Omental fat pad (tissue), 3 donors: ENCODE measurements at regions not wholly inside any gene's neighbourhood (a gene's known extent, or its start where the extent isn't known, plus 50 kb on each side); places are given as distances from the start of the nearest gene placed in this dataset.

ENCODE experiments used
- ATAC-seq: fragments of 150-250 bp; one replicate; pipeline ENCODE4 v1.9.1; 2016; ENCODE audit warnings: mild to moderate bottlenecking, moderate library complexity; ENCODE audit not compliant: low FRiP score
- DNase-seq: peaks from one replicate; pipeline ENCODE4 v3.0.0-alpha.2; 2019; ENCODE audit warnings: low spot score
- TF ChIP-seq, protein P1 (sequence below), 3 donors: fragments of 450-650 bp; IDR thresholded peaks; one replicate each; pipeline ENCODE4 v1.5.1; 2016 to 2017; ENCODE audit warnings: antibody characterized with exemption in 3 of 3, mild to moderate bottlenecking in 3 of 3, moderate library complexity in 2 of 3

DNA sequence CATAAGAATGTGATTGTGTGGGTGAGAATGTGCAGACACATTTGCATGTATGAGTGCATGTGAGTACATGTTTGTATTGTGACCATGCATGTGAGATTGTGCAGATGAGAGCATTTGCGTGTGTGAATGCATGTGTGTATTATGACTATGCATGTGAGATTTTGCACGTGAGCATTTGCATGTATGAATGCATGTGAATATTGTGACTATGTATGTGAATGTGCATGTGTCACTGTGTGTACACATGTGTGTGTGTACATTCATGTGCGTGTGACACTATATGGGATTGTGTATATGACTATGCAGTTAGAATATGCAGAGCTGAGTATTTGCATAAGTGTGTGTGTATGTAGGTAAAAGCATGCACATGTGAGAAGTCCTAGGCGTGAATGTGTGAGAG is 381.3 kb upstream of the MAF start:
- no peak for DNase-seq
- no peak for ATAC-seq
- TF ChIP-seq, protein P1, sequence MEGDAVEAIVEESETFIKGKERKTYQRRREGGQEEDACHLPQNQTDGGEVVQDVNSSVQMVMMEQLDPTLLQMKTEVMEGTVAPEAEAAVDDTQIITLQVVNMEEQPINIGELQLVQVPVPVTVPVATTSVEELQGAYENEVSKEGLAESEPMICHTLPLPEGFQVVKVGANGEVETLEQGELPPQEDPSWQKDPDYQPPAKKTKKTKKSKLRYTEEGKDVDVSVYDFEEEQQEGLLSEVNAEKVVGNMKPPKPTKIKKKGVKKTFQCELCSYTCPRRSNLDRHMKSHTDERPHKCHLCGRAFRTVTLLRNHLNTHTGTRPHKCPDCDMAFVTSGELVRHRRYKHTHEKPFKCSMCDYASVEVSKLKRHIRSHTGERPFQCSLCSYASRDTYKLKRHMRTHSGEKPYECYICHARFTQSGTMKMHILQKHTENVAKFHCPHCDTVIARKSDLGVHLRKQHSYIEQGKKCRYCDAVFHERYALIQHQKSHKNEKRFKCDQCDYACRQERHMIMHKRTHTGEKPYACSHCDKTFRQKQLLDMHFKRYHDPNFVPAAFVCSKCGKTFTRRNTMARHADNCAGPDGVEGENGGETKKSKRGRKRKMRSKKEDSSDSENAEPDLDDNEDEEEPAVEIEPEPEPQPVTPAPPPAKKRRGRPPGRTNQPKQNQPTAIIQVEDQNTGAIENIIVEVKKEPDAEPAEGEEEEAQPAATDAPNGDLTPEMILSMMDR (IDR thresholded peaks at IDR 0.05) = no peak

DNA sequence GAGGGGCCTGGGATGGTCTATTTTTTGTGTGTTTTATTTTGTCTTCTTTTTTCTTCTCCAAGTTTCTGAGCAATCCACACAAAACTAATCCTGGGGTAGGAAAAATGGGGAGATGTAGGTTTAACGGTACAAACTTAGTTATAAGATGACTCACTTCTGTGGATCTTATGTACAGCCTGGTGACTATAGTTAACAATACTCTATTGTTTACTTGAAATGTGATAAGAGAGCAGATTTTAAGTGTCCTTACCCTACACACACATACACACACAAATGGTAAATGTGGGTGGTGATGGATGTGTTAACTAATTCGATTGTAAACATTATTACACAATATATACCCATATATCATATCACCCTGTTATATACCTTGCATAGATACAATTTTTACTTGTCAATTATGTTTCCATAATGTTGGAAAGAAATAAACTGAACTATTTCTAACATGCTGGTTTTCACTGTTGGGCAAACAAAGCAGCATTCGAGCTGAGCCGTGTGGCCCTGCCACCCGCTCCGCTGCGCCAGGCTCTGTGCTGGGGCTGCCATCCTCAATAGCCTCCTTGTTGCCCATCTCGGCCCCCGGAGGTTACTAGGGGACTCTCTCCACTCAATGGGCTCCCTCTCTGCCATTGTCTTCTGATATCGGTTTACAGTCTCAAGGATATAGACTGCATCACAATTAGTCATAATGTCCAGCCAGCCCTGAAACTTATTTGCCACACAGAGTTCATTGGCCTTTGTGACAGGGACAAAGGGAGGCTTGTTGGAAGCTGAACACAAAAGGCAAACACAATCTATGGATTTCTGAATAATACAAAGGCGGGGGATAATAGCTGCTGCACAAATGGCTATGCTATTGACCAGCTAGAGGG is 380.3 kb upstream of the MAF start:
- TF ChIP-seq, protein P1 (IDR thresholded peaks at IDR 0.05) = no peak
- ATAC-seq (no peak), DNase-seq (no peak)

DNA sequence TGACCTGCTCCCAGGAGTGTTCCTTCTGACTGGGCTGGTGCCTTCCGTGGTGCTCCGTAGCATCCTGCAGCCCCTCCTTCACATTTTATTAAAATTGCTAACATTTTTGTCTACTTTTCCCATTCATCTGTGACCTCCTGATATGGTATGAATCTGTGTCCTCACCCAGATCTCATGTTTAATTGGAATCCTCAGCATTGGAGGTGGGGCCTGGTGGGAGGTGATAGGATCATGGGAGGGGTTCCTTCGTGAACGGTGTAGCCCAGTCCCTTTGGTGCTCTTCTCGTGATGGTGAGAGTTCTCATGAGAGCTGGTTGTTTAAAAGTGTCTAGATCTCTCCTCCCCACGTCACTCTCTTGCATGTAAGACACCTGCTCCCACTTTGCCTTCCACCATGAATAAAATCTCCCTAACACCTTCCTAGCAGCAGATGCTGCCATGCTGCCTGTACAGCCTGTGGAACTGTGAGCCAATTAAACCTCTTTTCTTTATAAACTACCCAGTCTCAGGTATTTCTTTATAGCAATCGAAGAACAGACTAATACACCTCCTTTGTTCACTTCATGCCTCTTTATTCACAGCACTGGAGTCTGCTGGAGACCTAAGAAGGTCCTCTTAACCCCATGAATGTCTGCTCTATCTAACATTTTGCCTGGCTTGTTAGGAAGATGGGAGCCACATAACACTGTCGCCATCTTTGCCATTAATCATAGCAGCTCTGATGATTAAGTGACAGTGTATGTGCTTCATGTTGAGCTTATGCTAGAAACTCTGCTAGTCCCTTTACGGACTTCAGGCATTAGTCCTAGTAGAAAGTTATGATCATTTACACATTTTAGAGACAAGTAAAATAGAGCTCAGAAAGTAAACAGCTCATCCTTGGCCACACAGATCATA is 377.7 kb upstream of the MAF start:
- TF ChIP-seq, protein P1 (IDR thresholded peaks at IDR 0.05) = no peak
- ATAC-seq (no peak), DNase-seq (no peak)

DNA sequence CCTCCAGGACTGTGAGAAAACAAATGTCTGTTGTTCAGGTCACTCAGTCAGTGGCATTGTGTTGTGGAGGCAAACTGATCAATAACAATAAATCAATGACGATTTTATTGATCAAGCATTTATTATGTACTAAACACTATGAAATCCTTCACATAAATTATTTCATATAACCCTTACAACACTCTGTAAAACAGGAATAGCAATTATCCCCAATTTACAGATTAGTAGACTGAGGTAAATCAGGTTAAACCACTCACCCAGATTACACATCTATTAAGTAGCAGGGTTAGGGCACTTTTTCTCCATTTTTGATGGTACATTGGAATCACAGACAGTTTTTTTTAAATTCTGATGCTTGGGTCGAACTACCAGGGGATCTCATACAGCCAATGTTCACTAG is 372.8 kb upstream of the MAF start:
- no peak for DNase-seq
- TF ChIP-seq, protein P1 (IDR thresholded peaks at IDR 0.05) = no peak
- no peak for ATAC-seq

DNA sequence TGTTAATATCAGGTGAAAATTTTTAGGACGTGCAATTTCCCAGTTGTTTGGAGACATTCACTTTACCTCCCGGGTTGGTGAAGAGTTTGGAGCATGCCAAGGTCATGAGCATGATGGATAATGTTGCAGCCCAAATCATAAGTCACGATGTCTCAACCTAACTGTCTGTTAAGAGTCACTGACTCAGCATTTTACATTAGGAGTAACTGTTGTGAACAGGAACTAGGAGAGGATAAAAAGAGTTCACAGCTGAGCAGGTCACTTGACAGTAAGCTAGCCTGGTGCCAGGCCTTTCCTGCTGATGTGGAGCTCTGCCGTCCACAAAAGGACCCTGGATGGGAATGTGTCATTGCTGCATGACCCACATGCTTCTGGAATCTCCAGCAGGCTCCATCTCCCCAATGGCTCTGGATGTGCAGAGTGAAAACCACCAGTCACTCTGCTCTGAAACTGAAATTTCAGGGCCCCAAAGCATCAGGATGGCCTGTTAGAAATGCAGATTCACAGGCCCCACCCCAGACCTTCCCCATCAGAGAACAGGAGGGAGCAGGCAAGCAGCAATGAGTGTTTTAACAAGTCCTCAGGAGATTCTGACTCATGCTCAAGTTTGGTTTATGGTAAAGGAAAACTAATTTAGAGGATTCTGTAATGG is 371.6 kb upstream of the MAF start:
- ATAC-seq = peak; percentile 72
- TF ChIP-seq, protein P1 (IDR thresholded peaks at IDR 0.05) = no peak
- DNase-seq = no peak

DNA sequence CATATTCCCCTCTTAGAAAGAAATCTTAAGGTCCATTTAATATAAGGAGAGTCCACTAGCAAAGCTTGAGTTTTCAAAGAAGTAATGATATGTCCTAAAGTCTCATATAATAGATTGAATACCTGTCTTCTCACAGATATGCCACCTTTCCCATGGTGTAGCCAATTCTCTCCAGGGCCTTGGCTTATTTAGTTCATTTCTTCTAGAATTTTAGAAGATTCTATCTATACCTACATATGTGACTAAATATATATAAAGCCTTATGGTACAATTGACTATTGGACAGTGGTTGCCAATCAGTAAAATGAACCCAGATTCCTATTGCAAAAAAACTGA is 370.7 kb upstream of the MAF start:
- DNase-seq (no peak), ATAC-seq (no peak)
- TF ChIP-seq, protein P1 (IDR thresholded peaks at IDR 0.05) = no peak
